ENCODE measurements at regions not wholly inside any gene's neighbourhood (a gene's known extent, or its start where the extent isn't known, plus 50 kb on each side); places are given as distances from the start of the nearest gene placed in this dataset.

- intact Hi-C loops (cut with DNase I; ENCODE audit: low total_unique reads), result no loop called here
- Histone ChIP-seq H3K27me3 (no peaks in the 10 kb centered on the region), H3K36me3 (no peaks in the 10 kb centered on the region), H3K9me3 (no peaks in the 10 kb centered on the region), H3K4me1 (no peaks in the 10 kb centered on the region), H3K4me3 (no peak overlapping the region), H3K27ac (no peak overlapping the region)
- DNase-seq (ENCODE audit: low spot score in 2 of 2), result no peak
- TF ChIP-seq POLR2A (IDR thresholded peaks at IDR 0.05) (no peak), CTCF (IDR thresholded peaks at IDR 0.05) (no peak), POLR2AphosphoS5 (IDR thresholded peaks at IDR 0.05) (no peak)
These were observed 745.3 kb upstream of the CHD1 start for GRCh38 chr5:99674101-99674500.

GRCh38 chr5:99664972-99665371, 736.2 kb upstream of the CHD1 start:
- Histone ChIP-seq H3K4me3 (no peak overlapping the region), H3K36me3 (no peaks in the 10 kb centered on the region), H3K9me3 (no peaks in the 10 kb centered on the region), H3K27ac (no peak overlapping the region), H3K27me3 (no peaks in the 10 kb centered on the region), H3K4me1 (no peaks in the 10 kb centered on the region)
- TF ChIP-seq POLR2AphosphoS5 (IDR thresholded peaks at IDR 0.05), result no peak
- no peak for TF ChIP-seq POLR2A (IDR thresholded peaks at IDR 0.05)
- TF ChIP-seq CTCF (IDR thresholded peaks at IDR 0.05), result no peak
- intact Hi-C loops (cut with DNase I; ENCODE audit: low total_unique reads), result no loop called here
- DNase-seq (ENCODE audit: low spot score in 2 of 2), result no peak

- intact Hi-C loops (cut with DNase I; ENCODE audit: low total_unique reads), result no loop called here
- peaks cover 4% of the 10 kb centered on the region for H3K36me3 ChIP-seq
- no peak for DNase-seq (ENCODE audit: low spot score in 2 of 2)
- no peaks in the 10 kb centered on the region for H3K27me3 ChIP-seq
- H3K4me3 ChIP-seq, result no peak overlapping the region
- no peak overlapping the region for H3K27ac ChIP-seq
- no peaks in the 10 kb centered on the region for H3K4me1 ChIP-seq
- no peaks in the 10 kb centered on the region for H3K9me3 ChIP-seq
- no peak for TF ChIP-seq CTCF (IDR thresholded peaks at IDR 0.05)
- TF ChIP-seq POLR2AphosphoS5 (IDR thresholded peaks at IDR 0.05), result no peak
- TF ChIP-seq POLR2A (IDR thresholded peaks at IDR 0.05), result no peak
These were observed 722.5 kb upstream of the CHD1 start for GRCh38 chr5:99651298-99651697.

GRCh38 chr5:99646011-99646647, 717.3 kb upstream of the CHD1 start:
- Histone ChIP-seq H3K4me3 (no peak overlapping the region), H3K4me1 (no peaks in the 10 kb centered on the region)

GRCh38 chr5:99644822-99645221, 716.0 kb upstream of the CHD1 start:
- Histone ChIP-seq H3K9me3 (no peaks in the 10 kb centered on the region), H3K36me3 (no peaks in the 10 kb centered on the region), H3K4me1 (no peaks in the 10 kb centered on the region), H3K27ac (no peak overlapping the region), H3K27me3 (no peaks in the 10 kb centered on the region), H3K4me3 (no peak overlapping the region)
- intact Hi-C loops (cut with DNase I; ENCODE audit: low total_unique reads), result no loop called here
- no peak for TF ChIP-seq POLR2AphosphoS5 (IDR thresholded peaks at IDR 0.05)
- no peak for TF ChIP-seq CTCF (IDR thresholded peaks at IDR 0.05)
- no peak for TF ChIP-seq POLR2A (IDR thresholded peaks at IDR 0.05)
- DNase-seq (ENCODE audit: low spot score in 2 of 2), result no peak

More at GRCh38 chr5:99646011-99646647, 717.3 kb upstream of the CHD1 start:
- no peak for DNase-seq (ENCODE audit: low spot score in 2 of 2)
- H3K9me3 ChIP-seq, result no peaks in the 10 kb centered on the region
- intact Hi-C loops (cut with DNase I; ENCODE audit: low total_unique reads), result no loop called here
- H3K27me3 ChIP-seq, result no peaks in the 10 kb centered on the region
- TF ChIP-seq CTCF (IDR thresholded peaks at IDR 0.05) (no peak), POLR2AphosphoS5 (IDR thresholded peaks at IDR 0.05) (no peak), POLR2A (IDR thresholded peaks at IDR 0.05) (no peak)
- H3K27ac ChIP-seq, result no peak overlapping the region
- H3K36me3 ChIP-seq, result no peaks in the 10 kb centered on the region
